C4-2B (cell line): ENCODE measurements at regions not wholly inside any gene's neighbourhood (a gene's known extent, or its start where the extent isn't known, plus 50 kb on each side); places are given as distances from the start of the nearest gene placed in this dataset.

ENCODE experiments used
- CTCF ChIP-seq: fragments of 450-650 bp; conservative IDR thresholded peaks from 2 replicates; pipeline ENCODE4 v1.5.1; 2017; ENCODE audit warnings: mild to moderate bottlenecking
- ZFX ChIP-seq: fragments of 450-650 bp; IDR thresholded peaks from 2 replicates; pipeline ENCODE4 v1.6.1; 2017

- TF ChIP-seq CTCF = no peak
- no peak for TF ChIP-seq ZFX
Observed at GRCh38 chr10:29805134-29805723, 170.5 kb upstream of the SVIL start.
